ENCODE measurements at regions not wholly inside any gene's neighbourhood (a gene's known extent, or its start where the extent isn't known, plus 50 kb on each side); places are given as distances from the start of the nearest gene placed in this dataset.
"Not testable (repeated sequence)": the region's sequence is repeated elsewhere in the genome, so short reads cannot be mapped to it uniquely, and the experiment has no call there.

DNA sequence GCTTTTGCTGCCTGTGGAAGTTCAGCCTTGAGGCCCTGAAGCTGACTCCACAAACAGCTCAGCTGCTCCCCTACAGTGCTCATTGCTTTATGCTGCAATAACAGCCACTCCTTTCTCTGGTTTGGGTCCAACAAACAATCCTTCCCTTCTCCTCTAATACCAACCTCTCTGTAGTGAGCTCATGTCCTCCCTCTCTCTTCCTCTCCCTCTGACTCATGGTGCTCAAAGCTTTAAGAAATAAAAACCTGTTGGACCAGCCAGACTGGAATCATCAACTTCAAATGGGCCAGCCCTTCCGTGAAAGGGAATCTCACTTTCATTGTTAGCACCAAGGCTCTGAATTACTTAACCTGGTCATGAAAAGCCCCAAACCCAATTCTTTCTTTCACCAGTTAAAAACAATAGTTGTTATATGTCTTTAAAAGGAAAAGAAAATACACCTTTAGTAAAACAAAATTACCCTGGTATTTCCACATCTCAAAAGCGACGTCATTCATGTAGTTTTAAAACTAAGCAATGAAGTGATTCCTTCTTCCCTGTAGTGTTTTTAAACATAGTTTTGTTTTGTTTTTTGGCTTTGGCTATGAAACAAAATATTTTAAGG is 126.4 kb downstream of the DUSP6 start:
- DNase-seq: no peak

DNA sequence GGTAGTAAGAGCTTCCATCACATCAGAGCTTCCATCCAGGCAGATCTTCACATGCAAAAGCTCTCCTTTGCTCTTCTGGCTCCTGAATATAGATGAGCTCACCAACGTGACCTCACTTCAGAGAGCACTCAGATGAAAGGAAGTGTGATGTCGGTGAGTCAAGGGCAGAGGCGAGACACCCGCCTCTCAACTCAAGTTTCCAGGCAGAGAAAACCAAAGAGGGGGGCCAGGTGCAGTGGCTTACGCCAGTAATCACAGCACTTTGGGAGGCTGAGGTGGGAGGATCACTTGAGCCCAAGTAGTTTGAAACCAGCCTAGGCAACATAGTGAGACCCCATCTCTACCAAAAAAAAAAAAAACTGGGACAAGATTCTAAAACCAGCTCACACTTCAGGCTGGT is 126.9 kb downstream of the DUSP6 start:
- DNase-seq: peak; percentile 67

- not testable (repeated sequence) for DNase-seq
Measured at GRCh38 chr12:89222580-89222979, 129.7 kb downstream of the DUSP6 start.

GRCh38 chr12:89217472-89217871 is 134.8 kb downstream of the DUSP6 start:
- no peak for DNase-seq

DNA sequence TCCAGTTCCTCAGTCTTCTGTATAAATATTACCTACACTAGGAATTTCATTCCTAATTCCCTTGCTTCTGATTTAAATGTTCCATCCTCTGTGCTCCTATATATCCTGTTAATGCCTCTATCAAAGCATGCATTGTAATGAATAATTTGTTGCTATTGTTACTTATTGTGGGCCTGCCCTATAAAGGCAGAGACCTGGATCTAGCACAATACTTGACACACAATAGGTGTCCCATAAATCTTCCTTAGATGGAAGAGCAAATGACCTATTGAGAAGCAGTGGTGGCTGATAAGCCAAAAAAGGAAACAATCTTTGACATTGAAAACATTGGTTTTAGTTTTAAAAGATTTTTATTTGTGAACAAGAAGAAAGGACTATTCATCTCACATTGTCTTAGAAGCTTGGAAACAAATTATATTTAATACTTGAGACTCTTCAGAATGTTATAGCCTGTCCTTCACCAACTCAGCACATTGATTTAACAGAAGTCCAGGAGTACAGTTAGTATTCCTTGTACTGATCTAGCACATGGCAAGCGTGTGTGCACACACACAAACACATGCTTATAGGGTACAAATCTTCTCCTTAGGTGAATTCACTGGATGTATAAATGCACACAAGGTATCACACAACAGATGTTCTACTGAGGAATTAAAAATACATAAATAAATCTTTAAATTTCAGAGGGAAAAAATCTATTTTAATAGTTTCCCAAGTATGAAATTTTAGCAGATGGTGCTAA is 135.9 kb downstream of the DUSP6 start:
- no peak for DNase-seq

DNA sequence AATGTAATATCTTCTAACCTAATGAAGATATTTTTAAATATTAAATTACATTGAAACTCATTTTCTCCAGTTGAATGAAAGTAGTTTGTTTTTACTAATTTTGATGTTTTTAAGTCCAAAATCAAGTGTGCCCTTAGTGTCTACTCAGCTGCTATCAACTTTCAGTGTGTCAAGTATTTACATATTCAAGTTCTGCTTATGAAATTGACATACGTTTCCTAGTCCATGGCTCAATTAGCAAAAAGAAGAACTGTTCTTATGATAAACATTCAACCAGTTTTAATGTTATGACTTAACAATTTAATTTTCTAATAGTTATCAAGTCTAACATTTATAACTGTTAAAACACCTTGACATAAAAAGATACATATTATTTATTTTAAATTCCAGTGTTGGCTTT is 137.1 kb downstream of the DUSP6 start:
- DNase-seq: no peak

- no peak for DNase-seq
Measured at GRCh38 chr12:89213747-89214146, 138.6 kb downstream of the DUSP6 start.

DNA sequence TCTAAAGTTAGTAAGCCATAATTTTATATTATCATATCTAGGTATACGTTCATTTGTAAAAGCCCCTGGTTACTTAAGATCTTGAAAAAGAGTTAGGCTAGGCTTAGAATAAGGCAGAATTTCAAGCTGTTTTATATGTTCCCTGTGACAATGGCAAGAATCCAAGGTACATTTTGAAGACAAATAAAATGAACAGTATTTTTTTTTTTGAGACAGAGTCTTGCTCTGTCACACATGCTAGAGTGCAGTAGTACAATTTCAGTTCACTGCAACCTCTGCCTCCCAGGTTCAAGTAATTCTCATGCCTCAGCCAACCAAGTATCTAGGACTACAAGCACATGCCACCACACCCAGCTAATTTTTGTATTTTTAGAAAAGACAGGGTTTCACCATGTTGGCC is 139.2 kb downstream of the DUSP6 start:
- DNase-seq: no peak

GRCh38 chr12:89212339-89212771 is 139.9 kb downstream of the DUSP6 start:
- DNase-seq: no peak

GRCh38 chr12:89211456-89211855 is 140.8 kb downstream of the DUSP6 start:
- no peak for DNase-seq

DNA sequence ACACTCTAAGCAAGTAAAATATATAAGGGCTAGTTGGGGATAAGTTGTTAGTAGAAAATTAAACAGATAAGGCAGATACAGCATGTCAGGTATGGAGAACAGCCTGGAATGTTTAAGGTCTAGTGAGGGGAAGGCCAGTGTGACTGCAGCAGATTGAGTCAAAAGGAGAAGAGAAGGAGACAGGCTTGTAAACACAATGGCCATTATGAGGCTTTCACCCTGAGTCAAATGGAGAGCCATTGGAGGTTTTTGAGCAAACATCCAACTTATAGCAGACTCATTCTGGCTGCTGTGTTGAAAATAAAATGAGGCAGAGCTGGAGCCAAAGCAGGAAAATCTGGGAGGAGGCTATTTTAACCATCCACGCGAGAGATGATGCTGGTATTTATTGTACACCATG is 142.0 kb downstream of the DUSP6 start:
- no peak for DNase-seq

DNA sequence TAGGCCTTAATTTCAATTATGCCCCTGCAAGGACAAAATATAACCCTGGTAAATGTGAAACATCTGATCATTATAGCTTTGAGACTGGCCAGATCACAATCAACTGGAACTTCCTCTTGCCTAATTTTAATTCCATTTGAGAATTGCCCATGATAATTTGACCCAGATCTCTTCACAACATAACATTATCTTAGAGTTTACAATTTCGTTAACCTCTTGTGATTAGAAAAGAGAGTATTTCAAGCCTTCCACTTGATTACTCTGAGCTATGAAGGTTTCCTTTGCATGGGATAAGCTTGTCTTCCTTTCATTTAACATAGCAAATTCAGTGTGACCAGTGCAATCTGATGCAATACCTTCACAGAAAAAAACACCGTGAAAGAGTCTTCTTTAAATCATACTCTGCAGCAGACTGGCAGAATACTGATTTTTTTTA is 143.6 kb downstream of the DUSP6 start:
- no peak for DNase-seq

- DNase-seq: no peak
Measured at GRCh38 chr12:89206390-89206789, 145.9 kb downstream of the DUSP6 start.

- no peak for DNase-seq
Measured at GRCh38 chr12:89205517-89205916, 146.8 kb downstream of the DUSP6 start.

DNA sequence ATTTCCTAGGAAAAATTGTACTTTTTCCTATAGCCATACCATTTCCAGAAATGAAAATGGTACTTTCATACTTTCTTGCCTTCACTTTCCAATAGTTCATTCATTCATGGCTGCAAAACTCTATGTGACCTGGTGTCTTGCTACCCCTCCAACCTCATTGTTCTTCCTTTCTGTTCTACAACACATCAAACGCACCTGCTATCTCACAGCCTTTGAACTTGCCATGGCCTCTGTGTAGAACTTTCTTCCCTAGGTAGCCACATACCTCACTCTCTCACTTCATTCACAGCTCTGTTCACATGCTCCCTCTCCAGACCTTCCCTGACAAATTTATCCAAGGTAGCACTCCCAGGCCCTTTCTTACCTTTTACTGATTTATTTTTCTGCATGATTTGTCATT is 149.2 kb downstream of the DUSP6 start:
- DNase-seq: no peak

GRCh38 chr12:89200217-89200616 is 152.1 kb downstream of the DUSP6 start:
- DNase-seq: no peak

- no peak for DNase-seq
Measured at GRCh38 chr12:89195470-89195869, 156.8 kb downstream of the DUSP6 start.

GRCh38 chr12:89194683-89195082 is 157.6 kb downstream of the DUSP6 start:
- no peak for DNase-seq

DNA sequence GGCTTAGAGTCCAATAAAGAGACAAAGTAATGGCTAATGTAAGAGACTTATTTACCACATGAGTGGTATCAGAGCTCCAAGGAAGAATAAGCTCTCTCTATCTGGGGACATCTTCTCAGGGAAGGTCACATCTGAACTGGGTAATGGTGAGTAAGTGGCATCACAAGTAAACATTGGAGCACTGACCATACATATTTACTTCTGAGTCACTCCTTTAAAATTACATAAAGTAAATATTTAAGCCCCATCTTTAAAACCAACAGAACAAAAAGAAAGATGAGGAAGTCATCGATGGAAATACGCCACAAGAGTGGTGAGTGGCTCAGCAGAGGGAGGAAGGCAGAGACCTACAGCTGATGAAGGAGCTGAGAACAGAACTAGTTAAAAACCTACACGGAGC is 159.9 kb downstream of the DUSP6 start:
- no peak for DNase-seq

GRCh38 chr12:89191597-89191996 is 160.7 kb downstream of the DUSP6 start:
- DNase-seq: not testable (repeated sequence)

DNA sequence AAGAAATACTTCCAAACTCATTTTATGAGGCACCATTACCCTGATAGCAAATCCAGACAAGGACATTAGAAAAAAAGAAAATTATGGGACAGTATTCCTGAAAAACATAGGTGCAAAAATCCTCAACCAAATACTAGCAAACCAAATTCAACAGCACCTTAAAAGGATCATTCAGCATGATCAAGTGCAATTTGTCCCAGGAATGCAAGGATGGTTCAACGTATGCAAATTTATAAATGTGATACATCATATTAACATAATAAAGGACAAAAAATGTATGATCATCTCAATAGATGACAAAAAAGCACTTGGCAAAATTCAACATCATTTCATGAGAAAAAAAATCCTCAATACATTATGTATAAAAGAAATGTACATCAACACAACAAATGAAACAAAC is 162.9 kb downstream of the DUSP6 start:
- no peak for DNase-seq

- DNase-seq: no peak
Measured at GRCh38 chr12:89187507-89187906, 164.8 kb downstream of the DUSP6 start.

- DNase-seq: no peak
Measured at GRCh38 chr12:89185889-89186288, 166.4 kb downstream of the DUSP6 start.

DNA sequence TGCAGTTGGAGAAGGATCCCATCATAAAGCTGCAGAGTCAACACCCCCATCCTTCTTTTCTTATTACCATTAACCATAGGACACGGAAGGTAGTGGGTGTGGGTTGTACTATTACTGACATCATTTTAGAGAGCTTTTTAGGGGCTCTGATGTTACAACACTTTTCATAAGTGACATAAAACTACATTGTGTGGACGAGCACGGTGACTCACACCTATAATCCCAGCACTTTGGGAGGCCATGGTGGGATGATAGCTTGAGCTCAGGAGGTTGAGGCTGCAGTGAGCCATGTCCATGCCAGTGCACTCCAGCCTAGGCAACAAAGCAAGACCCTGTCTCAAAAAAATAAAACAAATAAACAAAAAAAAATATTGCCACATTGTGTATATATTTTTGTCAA is 167.1 kb downstream of the DUSP6 start:
- DNase-seq: no peak

- DNase-seq: peak; percentile 19
Measured at GRCh38 chr12:89183985-89184435, 168.3 kb downstream of the DUSP6 start.

All from CD4-positive, alpha-beta T cell treated with Interferon gamma for 1 hour (primary cell).